WTC11 (cell line): ENCODE measurements at regions not wholly inside any gene's neighbourhood (a gene's known extent, or its start where the extent isn't known, plus 50 kb on each side); places are given as distances from the start of the nearest gene placed in this dataset.
A peak's percentile ranks its signal among the peaks of the same experiment; 100 is the strongest.

ENCODE experiments used
- ATAC-seq: fragments of 200-7000 bp; cut with Tn5 transposase; 2 replicates; pipeline ENCODE4 v1.10.0; 2021; ENCODE audit warnings: mild to moderate bottlenecking, moderate library complexity
- CTCF ChIA-PET: fragments of 300-600 bp; sonication (Branson Sonifier 250); formaldehyde crosslinking; loops from one replicate; lab custom pipeline; 2021; ENCODE audit warnings: antibody characterized with exemption; lab: Charles Lee
- POLR2A ChIA-PET: fragments of 350-600 bp; sonication (Branson Sonifier 250); formaldehyde crosslinking; loops from one replicate; lab custom pipeline; 2021; ENCODE audit warnings: antibody characterized with exemption; lab: Charles Lee
- DNase-seq: peaks from one replicate; pipeline ENCODE4 v3.0.0; 2021; ENCODE audit warnings: low spot score
- H3K27ac Mint-ChIP-seq: 2 replicates; pipeline ENCODE4 v1.8.0; 2021; ENCODE audit warnings: mixed read lengths
- H3K27me3 Mint-ChIP-seq: 2 replicates; pipeline ENCODE4 v1.8.0; 2021; ENCODE audit warnings: low read depth, mild to moderate bottlenecking, moderate library complexity, mixed read lengths
- H3K36me3 Mint-ChIP-seq: 2 replicates; pipeline ENCODE4 v1.8.0; 2021; ENCODE audit warnings: mixed read lengths
- H3K4me1 Mint-ChIP-seq: 2 replicates; pipeline ENCODE4 v1.8.0; 2022; ENCODE audit warnings: mixed read lengths
- H3K4me3 Mint-ChIP-seq: 2 replicates; pipeline ENCODE4 v1.8.0; 2021; ENCODE audit warnings: mild to moderate bottlenecking, moderate library complexity, mixed read lengths
- H3K9me3 Mint-ChIP-seq: 2 replicates; pipeline ENCODE4 v1.8.0; 2021; ENCODE audit warnings: mixed read lengths
- CDX4 ChIP-seq: fragments of 250-450 bp; sonication (Bioruptor Pico); IDR thresholded peaks from 2 replicates; pipeline ENCODE4 v1.9.0; 2021; ENCODE audit warnings: moderate library complexity, mild to moderate bottlenecking, inconsistent platforms, borderline replicate concordance
- E2F4 ChIP-seq: sonication (generic); formaldehyde crosslinking; IDR thresholded peaks from 2 replicates; pipeline ENCODE4 v1.8.1; 2022; ENCODE audit warnings: low read depth, mild to moderate bottlenecking, moderate library complexity, missing genetic modification reagents, borderline replicate concordance
- EMX1 ChIP-seq: fragments of 250-450 bp; sonication (Bioruptor Pico); IDR thresholded peaks from 2 replicates; pipeline ENCODE4 v1.8.0; 2021; ENCODE audit warnings: mild to moderate bottlenecking
- ERG ChIP-seq: fragments of 250-450 bp; sonication (Bioruptor Pico); IDR thresholded peaks from 2 replicates; pipeline ENCODE4 v1.8.0; 2021; ENCODE audit warnings: mild to moderate bottlenecking
- NFATC4 ChIP-seq: fragments of 250-450 bp; sonication (Bioruptor Pico); IDR thresholded peaks from 2 replicates; pipeline ENCODE4 v1.9.0; 2021; ENCODE audit warnings: mild to moderate bottlenecking
- ZSCAN18 ChIP-seq: fragments of 250-450 bp; sonication (Bioruptor Pico); IDR thresholded peaks from 2 replicates; pipeline ENCODE4 v2.1.2; 2022; ENCODE audit warnings: mild to moderate bottlenecking, moderate library complexity
- TF ChIP-seq, protein P1 (sequence below): sonication (generic); formaldehyde crosslinking; IDR thresholded peaks from 2 replicates; pipeline ENCODE4 v1.8.1; 2023; ENCODE audit warnings: mild to moderate bottlenecking, missing genetic modification reagents
- TF ChIP-seq, protein P2 (sequence below): sonication (generic); formaldehyde crosslinking; IDR thresholded peaks from 2 replicates; pipeline ENCODE4 v1.8.1; 2023; ENCODE audit warnings: mild to moderate bottlenecking, missing genetic modification reagents, borderline replicate concordance
- TF ChIP-seq, protein P3 (sequence below): fragments of 250-450 bp; sonication (Bioruptor Pico); IDR thresholded peaks from 2 replicates; pipeline ENCODE4 v1.9.0; 2021; ENCODE audit warnings: mild to moderate bottlenecking

- TF ChIP-seq, protein P1, sequence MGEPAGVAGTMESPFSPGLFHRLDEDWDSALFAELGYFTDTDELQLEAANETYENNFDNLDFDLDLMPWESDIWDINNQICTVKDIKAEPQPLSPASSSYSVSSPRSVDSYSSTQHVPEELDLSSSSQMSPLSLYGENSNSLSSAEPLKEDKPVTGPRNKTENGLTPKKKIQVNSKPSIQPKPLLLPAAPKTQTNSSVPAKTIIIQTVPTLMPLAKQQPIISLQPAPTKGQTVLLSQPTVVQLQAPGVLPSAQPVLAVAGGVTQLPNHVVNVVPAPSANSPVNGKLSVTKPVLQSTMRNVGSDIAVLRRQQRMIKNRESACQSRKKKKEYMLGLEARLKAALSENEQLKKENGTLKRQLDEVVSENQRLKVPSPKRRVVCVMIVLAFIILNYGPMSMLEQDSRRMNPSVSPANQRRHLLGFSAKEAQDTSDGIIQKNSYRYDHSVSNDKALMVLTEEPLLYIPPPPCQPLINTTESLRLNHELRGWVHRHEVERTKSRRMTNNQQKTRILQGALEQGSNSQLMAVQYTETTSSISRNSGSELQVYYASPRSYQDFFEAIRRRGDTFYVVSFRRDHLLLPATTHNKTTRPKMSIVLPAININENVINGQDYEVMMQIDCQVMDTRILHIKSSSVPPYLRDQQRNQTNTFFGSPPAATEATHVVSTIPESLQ (CRISPR knock-in tag), result no peak
- TF ChIP-seq ERG (CRISPR knock-in tag) (no peak), E2F4 (no peak), NFATC4 (CRISPR knock-in tag) (no peak)
- TF ChIP-seq, protein P2, sequence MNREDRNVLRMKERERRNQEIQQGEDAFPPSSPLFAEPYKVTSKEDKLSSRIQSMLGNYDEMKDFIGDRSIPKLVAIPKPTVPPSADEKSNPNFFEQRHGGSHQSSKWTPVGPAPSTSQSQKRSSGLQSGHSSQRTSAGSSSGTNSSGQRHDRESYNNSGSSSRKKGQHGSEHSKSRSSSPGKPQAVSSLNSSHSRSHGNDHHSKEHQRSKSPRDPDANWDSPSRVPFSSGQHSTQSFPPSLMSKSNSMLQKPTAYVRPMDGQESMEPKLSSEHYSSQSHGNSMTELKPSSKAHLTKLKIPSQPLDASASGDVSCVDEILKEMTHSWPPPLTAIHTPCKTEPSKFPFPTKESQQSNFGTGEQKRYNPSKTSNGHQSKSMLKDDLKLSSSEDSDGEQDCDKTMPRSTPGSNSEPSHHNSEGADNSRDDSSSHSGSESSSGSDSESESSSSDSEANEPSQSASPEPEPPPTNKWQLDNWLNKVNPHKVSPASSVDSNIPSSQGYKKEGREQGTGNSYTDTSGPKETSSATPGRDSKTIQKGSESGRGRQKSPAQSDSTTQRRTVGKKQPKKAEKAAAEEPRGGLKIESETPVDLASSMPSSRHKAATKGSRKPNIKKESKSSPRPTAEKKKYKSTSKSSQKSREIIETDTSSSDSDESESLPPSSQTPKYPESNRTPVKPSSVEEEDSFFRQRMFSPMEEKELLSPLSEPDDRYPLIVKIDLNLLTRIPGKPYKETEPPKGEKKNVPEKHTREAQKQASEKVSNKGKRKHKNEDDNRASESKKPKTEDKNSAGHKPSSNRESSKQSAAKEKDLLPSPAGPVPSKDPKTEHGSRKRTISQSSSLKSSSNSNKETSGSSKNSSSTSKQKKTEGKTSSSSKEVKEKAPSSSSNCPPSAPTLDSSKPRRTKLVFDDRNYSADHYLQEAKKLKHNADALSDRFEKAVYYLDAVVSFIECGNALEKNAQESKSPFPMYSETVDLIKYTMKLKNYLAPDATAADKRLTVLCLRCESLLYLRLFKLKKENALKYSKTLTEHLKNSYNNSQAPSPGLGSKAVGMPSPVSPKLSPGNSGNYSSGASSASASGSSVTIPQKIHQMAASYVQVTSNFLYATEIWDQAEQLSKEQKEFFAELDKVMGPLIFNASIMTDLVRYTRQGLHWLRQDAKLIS (CRISPR knock-in tag), result no peak
These were observed 362.0 kb upstream of the CT83 start (continued) for GRCh38 chrX:116824785-116825184.

GRCh38 chrX:116823677-116824076, 360.9 kb upstream of the CT83 start:
- H3K27me3 Mint-ChIP-seq, result no peaks in the 10 kb centered on the region; the same call in 1 of the 2 replicates
- ChIA-PET CTCF (no interaction called here), POLR2A (no interaction called here)
- peaks cover 46% of the 10 kb centered on the region for H3K4me1 Mint-ChIP-seq
- DNase-seq (no peak), ATAC-seq (no peak)
- TF ChIP-seq ZSCAN18 (no peak), CDX4 (no peak)
- peaks cover 8% of the 10 kb centered on the region for H3K36me3 Mint-ChIP-seq
- H3K27ac Mint-ChIP-seq, result no peak overlapping the region
- H3K4me3 Mint-ChIP-seq, result no peak overlapping the region
- H3K9me3 Mint-ChIP-seq, result 0 out of 2 replicates have a peak, but pooled peaks cover 4% of the 10 kb centered on the region

DNA sequence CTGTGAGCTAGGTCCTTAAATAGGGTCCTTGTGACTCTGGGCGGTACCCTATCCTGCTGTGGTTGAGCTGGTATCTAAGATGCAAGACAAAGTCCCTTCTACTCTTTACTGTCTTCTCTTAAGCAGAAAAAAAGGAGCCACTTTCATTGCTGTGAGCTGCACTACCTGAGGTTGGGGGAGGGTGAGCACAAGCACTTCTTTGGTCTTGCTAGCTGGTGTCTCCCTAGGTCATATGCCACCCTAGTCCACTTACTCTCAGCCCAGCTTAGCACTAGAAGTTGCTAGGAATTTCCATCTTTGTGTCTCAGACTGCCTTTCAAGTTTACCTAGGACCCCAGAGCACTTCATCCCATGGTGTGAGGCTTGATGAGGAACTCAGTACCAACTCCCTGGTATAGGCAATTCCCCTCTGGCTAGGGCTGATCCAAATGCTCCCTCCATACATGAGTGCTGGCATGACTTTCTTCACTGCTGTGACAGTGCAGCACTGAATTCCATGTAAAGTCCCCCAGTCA, 343.6 kb upstream of the CT83 start:
- peaks cover 48% of the 10 kb centered on the region for H3K9me3 Mint-ChIP-seq
- H3K36me3 Mint-ChIP-seq, result peaks cover 66% of the 10 kb centered on the region
- H3K4me3 Mint-ChIP-seq, result no peak overlapping the region

More for the DNA sequence above, 343.6 kb upstream of the CT83 start:
- H3K27me3 Mint-ChIP-seq, result peaks cover 25% of the 10 kb centered on the region
- ChIA-PET CTCF (no interaction called here), POLR2A (no interaction called here)
- H3K4me1 Mint-ChIP-seq, result peaks cover 35% of the 10 kb centered on the region
- TF ChIP-seq EMX1 (CRISPR knock-in tag), result no peak
- TF ChIP-seq, protein P3, sequence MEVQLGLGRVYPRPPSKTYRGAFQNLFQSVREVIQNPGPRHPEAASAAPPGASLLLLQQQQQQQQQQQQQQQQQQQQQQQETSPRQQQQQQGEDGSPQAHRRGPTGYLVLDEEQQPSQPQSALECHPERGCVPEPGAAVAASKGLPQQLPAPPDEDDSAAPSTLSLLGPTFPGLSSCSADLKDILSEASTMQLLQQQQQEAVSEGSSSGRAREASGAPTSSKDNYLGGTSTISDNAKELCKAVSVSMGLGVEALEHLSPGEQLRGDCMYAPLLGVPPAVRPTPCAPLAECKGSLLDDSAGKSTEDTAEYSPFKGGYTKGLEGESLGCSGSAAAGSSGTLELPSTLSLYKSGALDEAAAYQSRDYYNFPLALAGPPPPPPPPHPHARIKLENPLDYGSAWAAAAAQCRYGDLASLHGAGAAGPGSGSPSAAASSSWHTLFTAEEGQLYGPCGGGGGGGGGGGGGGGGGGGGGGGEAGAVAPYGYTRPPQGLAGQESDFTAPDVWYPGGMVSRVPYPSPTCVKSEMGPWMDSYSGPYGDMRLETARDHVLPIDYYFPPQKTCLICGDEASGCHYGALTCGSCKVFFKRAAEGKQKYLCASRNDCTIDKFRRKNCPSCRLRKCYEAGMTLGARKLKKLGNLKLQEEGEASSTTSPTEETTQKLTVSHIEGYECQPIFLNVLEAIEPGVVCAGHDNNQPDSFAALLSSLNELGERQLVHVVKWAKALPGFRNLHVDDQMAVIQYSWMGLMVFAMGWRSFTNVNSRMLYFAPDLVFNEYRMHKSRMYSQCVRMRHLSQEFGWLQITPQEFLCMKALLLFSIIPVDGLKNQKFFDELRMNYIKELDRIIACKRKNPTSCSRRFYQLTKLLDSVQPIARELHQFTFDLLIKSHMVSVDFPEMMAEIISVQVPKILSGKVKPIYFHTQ (CRISPR knock-in tag), result 0 out of 2 replicates have a peak, but pooled peaks have one; percentile 11
- no peak for DNase-seq
- no peak overlapping the region for H3K27ac Mint-ChIP-seq
- ATAC-seq, result peak; percentile 65
